ENCODE measurements at regions not wholly inside any gene's neighbourhood (a gene's known extent, or its start where the extent isn't known, plus 50 kb on each side); places are given as distances from the start of the nearest gene placed in this dataset.
"Not testable (repeated sequence)": the region's sequence is repeated elsewhere in the genome, so short reads cannot be mapped to it uniquely, and the experiment has no call there.

GRCh38 chr3:124306665-124307064, 314.7 kb upstream of the ROPN1 start:
- no peak for DNase-seq

- no peak for DNase-seq
These were observed 321.7 kb upstream of the ROPN1 start for GRCh38 chr3:124313621-124314020.

- DNase-seq: no peak
These were observed 323.5 kb upstream of the ROPN1 start for GRCh38 chr3:124315215-124316033.

GRCh38 chr3:124316034-124316287, 324.0 kb upstream of the ROPN1 start:
- DNase-seq: no peak

- no peak for DNase-seq
These were observed 326.1 kb upstream of the ROPN1 start for GRCh38 chr3:124318014-124318413.

- DNase-seq: no peak
These were observed 326.7 kb upstream of the ROPN1 start for GRCh38 chr3:124318656-124319055.

GRCh38 chr3:124320976-124321375, 329.1 kb upstream of the ROPN1 start:
- DNase-seq: no peak

- no peak for DNase-seq
These were observed 330.5 kb upstream of the ROPN1 start for GRCh38 chr3:124322309-124322880.

- no peak for DNase-seq
These were observed 331.0 kb upstream of the ROPN1 start for GRCh38 chr3:124322966-124323365.

GRCh38 chr3:124325248-124325647, 333.3 kb upstream of the ROPN1 start:
- no peak for DNase-seq

GRCh38 chr3:124329723-124330122, 337.8 kb upstream of the ROPN1 start:
- DNase-seq: no peak

GRCh38 chr3:124333931-124334640, 342.2 kb upstream of the ROPN1 start:
- DNase-seq: no peak

GRCh38 chr3:124336067-124336656, 344.2 kb upstream of the ROPN1 start:
- DNase-seq: no peak

GRCh38 chr3:124345845-124346244, 353.9 kb upstream of the ROPN1 start:
- DNase-seq: no peak

- DNase-seq: no peak
These were observed 354.6 kb upstream of the ROPN1 start for GRCh38 chr3:124346487-124346886.

- DNase-seq: no peak
These were observed 355.5 kb upstream of the ROPN1 start for GRCh38 chr3:124347418-124347817.

- not testable (repeated sequence) for DNase-seq
These were observed 356.6 kb upstream of the ROPN1 start for GRCh38 chr3:124348555-124348954.

- DNase-seq: peak in 23 of 56 donors; percentile 3 to 52 (median 17)
These were observed 359.7 kb upstream of the ROPN1 start for GRCh38 chr3:124351430-124352148.

GRCh38 chr3:124352149-124352539, 360.2 kb upstream of the ROPN1 start:
- no peak for DNase-seq

- DNase-seq: no peak
These were observed 361.8 kb upstream of the ROPN1 start for GRCh38 chr3:124353691-124354090.

- no peak for DNase-seq
These were observed 362.2 kb upstream of the ROPN1 start for GRCh38 chr3:124354150-124354549.

- no peak for DNase-seq
These were observed 366.2 kb upstream of the ROPN1 start for GRCh38 chr3:124358156-124358555.

Data from amygdala (tissue), 56 donors.